Fibroblast of lung (primary cell): ENCODE measurements at regions not wholly inside any gene's neighbourhood (a gene's known extent, or its start where the extent isn't known, plus 50 kb on each side); places are given as distances from the start of the nearest gene placed in this dataset.

Experiments
- DNase-seq, 2 donors: peaks; one replicate each; pipeline versions ENCODE4 v3.0.0 to v3.0.0-alpha.2; 2010; ENCODE audit warnings: low read depth in 2 of 2
- H2AFZ ChIP-seq: 2 replicates; pipeline ENCODE4 v1.5.1; 2012; ENCODE audit warnings: low read length, control low read depth, inconsistent platforms
- H3K27ac ChIP-seq: 2 replicates; pipeline ENCODE4 v1.5.1; 2011; ENCODE audit warnings: low read length, control low read depth; ENCODE audit not compliant: insufficient read depth
- H3K27me3 ChIP-seq: 2 replicates; pipeline ENCODE4 v1.5.1; 2011; ENCODE audit warnings: mild to moderate bottlenecking, low read length; ENCODE audit not compliant: control insufficient read depth, insufficient read depth
- H3K36me3 ChIP-seq: 2 replicates; pipeline ENCODE4 v1.5.1; 2011; ENCODE audit warnings: low read length; ENCODE audit not compliant: control insufficient read depth, insufficient read depth
- H3K4me1 ChIP-seq: 2 replicates; pipeline ENCODE4 v1.5.1; 2011; ENCODE audit warnings: low read length; ENCODE audit not compliant: control insufficient read depth, insufficient read depth; ENCODE audit errors: extremely low read depth
- H3K4me2 ChIP-seq: 2 replicates; pipeline ENCODE4 v1.5.1; 2011; ENCODE audit warnings: low read length, control low read depth; ENCODE audit not compliant: insufficient read depth; ENCODE audit errors: extremely low read depth
- H3K4me3 ChIP-seq, 4 experiments: fragments of 200-600 bp in 1 of 4; sonication (generic) in 1 of 4; replicated peaks in 1 of 4; 2 replicates each; pipeline ENCODE4 v1.5.1; 2011 to 2016; ENCODE audit warnings: low read length in 4 of 4, low read depth in 3 of 4, mild to moderate bottlenecking in 3 of 4, control low read depth in 2 of 4, inconsistent platforms in 1 of 4, mixed read lengths in 1 of 4; ENCODE audit not compliant: insufficient read depth in 1 of 4; ENCODE audit errors: control extremely low read depth in 1 of 4
- H3K79me2 ChIP-seq: 2 replicates; pipeline ENCODE4 v1.5.1; 2012; ENCODE audit warnings: mild to moderate bottlenecking, low read length, inconsistent platforms; ENCODE audit not compliant: control insufficient read depth, insufficient read depth
- H3K9ac ChIP-seq: 2 replicates; pipeline ENCODE4 v1.5.1; 2011; ENCODE audit warnings: mild to moderate bottlenecking, low read length, control low read depth; ENCODE audit not compliant: insufficient read depth
- H3K9me3 ChIP-seq: 2 replicates; pipeline ENCODE4 v1.5.1; 2012; ENCODE audit warnings: low read depth, low read length; ENCODE audit not compliant: control insufficient read depth, insufficient read depth
- H4K20me1 ChIP-seq: 2 replicates; pipeline ENCODE4 v1.5.1; 2011; ENCODE audit warnings: low read length; ENCODE audit not compliant: control insufficient read depth, insufficient read depth; ENCODE audit errors: extremely low read depth
- CTCF ChIP-seq, 2 donors: IDR thresholded peaks in 1 of 2; conservative IDR thresholded peaks in 1 of 2; 1 replicate in 1 of 2; 2 replicates in 1 of 2; pipeline ENCODE4 v1.5.1; 2011 to 2012; ENCODE audit warnings: low read length in 2 of 2, control low read depth in 1 of 2, inconsistent platforms in 1 of 2, low read depth in 1 of 2, mild to moderate bottlenecking in 1 of 2
- EZH2 ChIP-seq: IDR thresholded peaks from 2 replicates; pipeline ENCODE4 v1.5.1; 2012; ENCODE audit warnings: low read length, control low read depth, mild to moderate bottlenecking; ENCODE audit errors: missing control alignments

GRCh38 chr12:16103851-16104250 lies 173.6 kb downstream of the SLC15A5 start:
- Histone ChIP-seq H3K4me1 (no peaks in the 10 kb centered on the region), H3K27me3 (no peaks in the 10 kb centered on the region)
- no peak for DNase-seq

GRCh38 chr12:16100206-16100605 lies 177.3 kb downstream of the SLC15A5 start:
- no peak overlapping the region for H3K27ac ChIP-seq
- H3K79me2 ChIP-seq = no peaks in the 10 kb centered on the region
- no peak overlapping the region for H3K9ac ChIP-seq
- no peak overlapping the region for H3K4me2 ChIP-seq
- no peak for TF ChIP-seq CTCF (conservative IDR thresholded peaks at IDR 0.05 in 1 of 2, IDR thresholded peaks at IDR 0.05 in 1 of 2; ENCODE audit: low read depth in 1 of 2, low read length in 2 of 2)
- no peak for TF ChIP-seq EZH2
- no peaks in the 10 kb centered on the region for H3K27me3 ChIP-seq
- no peak overlapping the region for H2AFZ ChIP-seq
- no peaks in the 10 kb centered on the region for H4K20me1 ChIP-seq
- no peaks in the 10 kb centered on the region for H3K9me3 ChIP-seq
- no peak overlapping the region for H3K4me3 ChIP-seq
- DNase-seq = no peak
- no peaks in the 10 kb centered on the region for H3K4me1 ChIP-seq
- H3K36me3 ChIP-seq = no peaks in the 10 kb centered on the region

More at GRCh38 chr12:16103851-16104250, 173.6 kb downstream of the SLC15A5 start:
- Histone ChIP-seq H4K20me1 (no peaks in the 10 kb centered on the region), H2AFZ (no peak overlapping the region), H3K9ac (no peak overlapping the region), H3K79me2 (no peaks in the 10 kb centered on the region), H3K27ac (no peak overlapping the region), H3K36me3 (no peaks in the 10 kb centered on the region), H3K9me3 (no peaks in the 10 kb centered on the region), H3K4me3 (no peak overlapping the region), H3K4me2 (no peak overlapping the region)
- TF ChIP-seq CTCF (conservative IDR thresholded peaks at IDR 0.05 in 1 of 2, IDR thresholded peaks at IDR 0.05 in 1 of 2; ENCODE audit: low read depth in 1 of 2, low read length in 2 of 2) (no peak), EZH2 (no peak)

- Histone ChIP-seq H3K4me3 (no peak overlapping the region), H3K9ac (no peak overlapping the region), H3K79me2 (no peaks in the 10 kb centered on the region), H3K9me3 (no peaks in the 10 kb centered on the region), H4K20me1 (no peaks in the 10 kb centered on the region), H3K27me3 (no peaks in the 10 kb centered on the region), H3K36me3 (no peaks in the 10 kb centered on the region), H3K4me1 (no peaks in the 10 kb centered on the region), H3K4me2 (no peak overlapping the region), H3K27ac (no peak overlapping the region), H2AFZ (no peak overlapping the region)
- TF ChIP-seq EZH2 (no peak), CTCF (conservative IDR thresholded peaks at IDR 0.05 in 1 of 2, IDR thresholded peaks at IDR 0.05 in 1 of 2; ENCODE audit: low read depth in 1 of 2, low read length in 2 of 2) (no peak)
- no peak for DNase-seq
Measured at GRCh38 chr12:16096273-16096849, 181.1 kb downstream of the SLC15A5 start.
